NCI-H187 treated with DMSO at 0.1 percent for 48 hours (cell line): ENCODE measurements at regions not wholly inside any gene's neighbourhood (a gene's known extent, or its start where the extent isn't known, plus 50 kb on each side); places are given as distances from the start of the nearest gene placed in this dataset.

Experiments used
- DNase-seq: peaks from one replicate; lab custom pipeline; 2025; lab: John Stamatoyannopoulos, UW

DNA sequence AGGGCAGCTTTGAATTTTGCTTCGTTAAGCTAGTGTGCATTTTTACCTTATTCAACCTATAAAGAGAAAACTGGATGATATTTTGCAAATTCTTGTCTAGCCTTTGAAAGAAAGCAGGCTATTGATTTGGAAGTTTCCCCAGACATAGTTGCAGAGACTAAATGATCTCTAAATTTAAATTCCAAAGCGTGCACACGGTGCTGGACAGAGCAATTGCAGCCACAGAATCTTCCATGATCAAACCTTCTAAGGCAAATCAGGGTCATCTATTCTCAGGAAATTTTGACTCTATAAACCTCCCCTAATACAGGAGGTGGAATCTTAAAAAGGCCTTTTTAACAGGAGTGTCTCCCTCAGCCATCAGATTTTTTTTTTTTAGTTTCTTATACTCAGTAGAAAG is 159.9 kb downstream of the MDFIC start:
- no peak for DNase-seq

DNA sequence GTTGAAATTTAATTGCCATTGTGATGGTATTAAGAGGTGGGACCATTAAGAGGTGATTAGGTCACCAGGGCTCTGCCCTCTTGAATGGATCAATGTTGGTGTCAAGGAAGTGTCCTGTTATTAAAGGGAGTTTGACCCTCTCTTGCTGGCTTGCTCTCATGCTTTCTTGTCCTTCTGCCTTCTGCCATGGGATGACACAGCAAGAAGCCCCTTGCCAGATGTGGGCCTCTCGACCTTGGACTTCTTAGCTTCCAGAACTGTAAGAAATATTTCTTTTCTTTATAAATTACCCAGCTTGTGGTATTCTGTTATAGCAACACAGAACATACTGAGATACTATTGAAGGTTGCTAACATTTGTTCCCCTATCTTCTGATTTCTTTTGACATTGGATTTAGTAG is 157.0 kb downstream of the MDFIC start:
- no peak for DNase-seq

DNA sequence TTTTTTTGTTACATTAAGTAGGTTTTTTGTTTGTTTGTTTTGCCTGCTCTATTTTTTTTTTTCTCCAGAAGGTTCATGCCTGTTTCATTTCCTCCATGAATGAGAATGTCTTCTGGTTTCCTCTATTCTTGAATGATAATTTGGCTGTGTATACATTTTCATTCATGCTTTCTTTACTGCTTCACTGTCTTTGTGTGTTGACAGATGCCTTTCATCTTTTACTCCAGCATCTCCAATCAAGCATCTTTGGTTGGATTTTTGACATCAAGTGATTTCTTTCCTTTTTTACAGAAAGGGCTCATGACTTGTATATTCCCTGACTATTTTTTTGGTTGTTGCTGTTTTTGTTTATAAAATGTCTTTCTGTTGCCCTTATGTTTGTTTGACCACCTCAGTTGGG is 156.5 kb downstream of the MDFIC start:
- DNase-seq, result no peak

DNA sequence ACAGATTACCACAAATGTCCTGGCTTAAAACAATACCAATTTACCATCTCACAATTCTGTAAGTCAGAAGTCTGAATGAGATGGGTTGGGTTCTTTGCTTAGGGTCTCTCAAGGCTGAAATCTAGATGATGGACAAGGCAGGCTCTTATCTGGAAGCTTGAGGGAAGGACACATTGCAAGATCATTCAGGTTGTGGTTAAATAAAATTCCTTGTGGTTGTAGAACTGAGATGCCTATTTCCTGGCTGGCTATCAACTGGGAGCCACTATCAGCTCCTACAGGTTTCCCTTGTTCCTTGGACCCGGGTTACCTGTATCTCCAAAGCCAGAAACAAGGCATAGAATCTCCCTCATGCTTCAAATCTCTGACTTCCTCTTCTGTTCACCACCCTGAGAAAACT is 148.4 kb downstream of the MDFIC start:
- no peak for DNase-seq
